ENCODE measurements at regions not wholly inside any gene's neighbourhood (a gene's known extent, or its start where the extent isn't known, plus 50 kb on each side); places are given as distances from the start of the nearest gene placed in this dataset.
"Not testable (repeated sequence)": the region's sequence is repeated elsewhere in the genome, so short reads cannot be mapped to it uniquely, and the experiment has no call there.

GRCh38 chr10:100661520-100661919, 83.9 kb upstream of the PAX2 start:
- intact Hi-C loops (cut with micrococcal nuclease): no loop called here

DNA sequence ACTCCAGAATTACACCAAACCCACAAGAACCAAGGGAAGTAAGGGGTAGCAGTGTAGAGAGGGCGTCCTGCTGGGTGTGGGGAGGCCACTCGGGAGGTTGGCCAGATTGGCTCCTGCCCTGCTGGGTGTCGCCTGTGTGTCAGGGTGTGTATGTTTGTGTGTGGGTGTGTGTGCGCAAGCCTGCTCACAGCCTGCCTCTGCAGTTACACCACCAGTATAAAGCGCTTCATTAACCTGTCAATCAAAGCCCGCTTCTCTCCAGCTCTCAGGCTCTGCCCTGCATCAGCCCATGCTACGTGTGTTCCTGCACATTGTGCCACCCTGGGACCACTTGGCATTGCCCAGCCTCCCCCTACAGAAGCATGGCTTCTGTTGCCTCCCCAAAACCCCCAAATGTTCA, 83.3 kb upstream of the PAX2 start:
- intact Hi-C loops (cut with micrococcal nuclease): no loop called here

DNA sequence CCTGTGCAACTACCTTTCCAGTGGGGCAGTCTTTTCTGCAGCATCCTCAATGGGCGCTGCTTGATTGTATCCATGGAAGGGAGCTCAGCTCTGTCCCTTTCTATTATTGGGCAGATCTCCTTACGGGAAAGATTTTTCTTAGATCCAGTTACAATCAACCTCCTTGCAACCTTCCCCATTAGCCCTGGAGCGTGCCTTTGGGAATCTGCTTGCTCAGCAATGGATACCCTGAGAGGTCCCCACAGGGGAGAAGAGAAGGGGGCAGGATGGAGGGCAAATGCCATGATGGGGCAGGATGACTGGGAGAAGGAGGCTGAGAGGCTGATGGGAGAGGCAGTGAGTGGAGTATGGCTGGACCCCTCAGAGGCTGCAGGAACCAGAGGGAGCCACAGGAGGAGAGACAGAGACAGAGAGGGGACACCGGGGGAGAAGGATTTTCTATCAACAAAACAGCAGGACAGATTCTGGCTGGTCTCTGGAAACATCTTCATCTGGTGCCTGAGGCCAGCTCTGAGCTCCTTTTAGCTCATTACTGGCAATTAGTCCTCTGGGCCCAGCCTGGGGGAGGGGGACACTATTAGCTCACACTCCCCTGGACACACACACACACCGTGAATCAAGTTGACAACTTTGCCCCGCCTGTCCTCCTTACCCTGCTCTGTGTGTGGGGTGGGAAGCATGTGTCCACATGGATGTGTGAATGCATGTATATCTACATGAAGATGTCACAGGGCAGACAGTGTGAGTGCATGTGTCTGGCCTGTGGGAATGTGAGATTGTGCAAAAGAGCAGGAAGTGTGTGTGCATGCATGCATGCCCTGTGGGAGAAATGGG, 80.8 kb upstream of the PAX2 start:
- intact Hi-C loops (cut with micrococcal nuclease): no loop called here

DNA sequence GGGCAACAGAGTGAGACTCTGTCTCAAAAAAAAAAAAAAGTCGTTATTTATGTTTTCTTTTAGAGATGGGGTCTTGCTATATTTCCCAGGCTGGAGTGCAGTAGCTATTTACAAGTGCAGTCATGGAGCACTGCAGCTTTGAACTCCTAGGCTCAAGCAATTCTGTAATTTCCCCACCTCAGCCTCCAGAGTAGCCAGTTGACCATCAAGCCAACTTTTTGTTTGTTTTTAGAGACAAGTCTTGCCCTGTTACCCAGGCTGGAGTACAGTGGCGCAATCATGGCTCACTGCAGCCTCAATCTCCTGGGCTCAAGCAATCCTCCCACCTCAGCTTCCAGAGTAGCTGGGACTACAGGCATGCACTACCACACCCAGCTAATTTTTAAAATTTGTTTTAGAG, 78.7 kb upstream of the PAX2 start:
- intact Hi-C loops (cut with micrococcal nuclease): not testable (repeated sequence)

- intact Hi-C loops (cut with micrococcal nuclease): loop anchor here (5.0 kb wide), 2 partner anchors 107 to 208 kb away; no protein-coding TSS in a partner anchor
Observed at GRCh38 chr10:100669616-100670015, 75.8 kb upstream of the PAX2 start.

DNA sequence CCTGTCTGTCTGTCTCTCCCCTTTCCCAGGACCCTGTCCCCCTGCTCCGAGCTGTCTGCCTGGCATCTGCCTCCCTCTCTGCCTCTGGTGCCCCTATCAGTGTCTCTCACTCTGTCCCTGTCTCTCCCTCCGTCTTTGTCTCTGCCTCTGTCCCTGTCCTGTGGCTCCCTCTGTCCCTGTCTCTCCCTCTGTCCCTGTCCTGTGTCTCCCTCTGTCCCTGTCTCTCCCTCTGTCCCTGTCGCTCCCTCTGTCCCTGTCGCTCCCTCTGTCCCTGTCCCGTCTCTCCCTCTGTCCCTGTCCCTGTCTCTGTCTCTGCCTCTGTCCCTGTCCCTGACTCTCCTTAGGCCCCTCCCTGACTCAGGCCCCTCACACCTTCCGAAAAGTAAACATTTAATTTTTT, 75.0 kb upstream of the PAX2 start:
- intact Hi-C loops (cut with micrococcal nuclease): loop anchor here (5.0 kb wide), 2 partner anchors 108 to 207 kb away; no protein-coding TSS in a partner anchor

DNA sequence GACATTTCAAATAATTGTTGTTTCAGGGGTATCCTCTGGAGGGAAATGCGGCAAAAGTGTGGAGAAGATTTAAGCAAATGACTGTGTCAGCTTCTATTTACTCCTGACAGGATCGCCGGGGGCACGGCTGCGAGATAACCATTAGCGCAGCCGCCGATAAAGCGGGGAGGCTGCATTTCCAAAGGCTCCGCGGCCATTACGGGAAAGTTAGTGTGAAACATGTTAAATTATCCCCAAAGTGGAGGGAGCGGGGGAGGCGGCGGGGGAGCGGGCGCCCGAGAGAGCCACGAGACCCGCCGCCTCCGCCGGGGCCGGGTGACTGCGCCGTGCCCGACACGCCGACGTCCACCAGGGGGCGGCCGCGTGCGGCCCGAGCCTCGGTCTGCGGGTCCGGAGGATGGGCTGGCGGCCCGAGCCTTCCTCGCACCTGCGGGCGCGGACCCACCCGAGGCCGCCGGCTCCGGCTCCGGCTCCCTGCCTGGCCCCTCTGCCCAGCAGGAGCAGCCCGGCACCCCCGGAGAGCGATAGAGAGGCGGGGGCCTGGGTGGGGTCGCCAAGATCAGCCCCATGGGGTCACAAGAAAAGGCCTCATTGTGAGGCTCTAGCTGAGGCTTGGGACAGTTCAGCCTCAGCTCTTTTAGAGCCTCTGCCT, 74.4 kb upstream of the PAX2 start:
- intact Hi-C loops (cut with micrococcal nuclease): loop anchor here (1.0 to 5.0 kb wide), 3 partner anchors 72 to 206 kb away; no protein-coding TSS in a partner anchor

DNA sequence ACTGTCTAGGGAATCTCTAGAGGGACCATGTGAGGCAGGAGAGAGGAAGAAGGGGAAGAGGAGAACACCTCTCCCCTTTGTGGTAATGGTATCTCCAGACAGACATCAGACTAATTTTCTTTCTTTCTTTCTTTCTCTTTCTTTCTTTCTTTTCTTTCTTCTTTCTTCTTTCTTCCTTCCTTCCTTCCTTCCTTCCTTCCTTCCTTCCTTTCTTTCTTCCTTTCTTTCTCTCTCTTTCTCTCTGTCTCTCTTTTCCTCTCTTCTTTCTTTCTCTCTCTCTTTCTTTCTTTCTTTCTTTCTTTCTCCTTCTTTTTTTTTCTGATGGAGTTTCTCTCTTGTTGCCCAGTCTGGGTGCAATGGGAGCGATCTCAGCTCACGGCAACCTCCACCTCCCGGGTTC, 73.2 kb upstream of the PAX2 start:
- intact Hi-C loops (cut with micrococcal nuclease): loop anchor here (5.0 kb wide), 2 partner anchors 110 to 205 kb away; no protein-coding TSS in a partner anchor

DNA sequence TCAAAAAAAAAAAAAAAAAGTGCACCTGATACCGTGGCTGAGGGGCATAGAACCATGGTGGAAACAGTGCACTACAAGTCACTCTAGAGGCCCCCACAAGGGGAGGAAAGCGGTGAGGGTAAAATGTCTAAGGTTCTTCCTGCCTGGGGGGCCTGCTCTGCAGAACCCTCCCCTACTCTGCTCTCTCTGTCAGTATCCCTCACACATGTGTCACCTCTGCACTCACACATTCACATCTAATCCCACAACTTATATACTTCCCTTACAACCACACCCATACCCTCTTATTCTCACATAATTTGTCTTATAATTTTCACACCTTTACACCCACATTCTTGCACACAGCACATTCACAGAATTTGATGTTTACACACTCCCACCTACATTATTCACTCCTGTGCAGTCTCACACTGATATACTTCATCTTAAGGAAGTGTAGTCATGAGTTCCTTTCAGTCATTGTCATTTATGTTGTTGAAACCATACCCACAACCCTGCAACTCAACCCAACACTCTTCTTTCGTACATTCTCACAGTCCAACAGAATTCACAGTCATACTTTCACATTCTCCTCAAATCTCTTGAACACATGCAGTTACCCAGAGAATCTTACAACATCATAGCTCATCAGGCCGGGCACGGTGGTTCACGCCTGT, 68.0 kb upstream of the PAX2 start:
- intact Hi-C loops (cut with micrococcal nuclease): no loop called here

DNA sequence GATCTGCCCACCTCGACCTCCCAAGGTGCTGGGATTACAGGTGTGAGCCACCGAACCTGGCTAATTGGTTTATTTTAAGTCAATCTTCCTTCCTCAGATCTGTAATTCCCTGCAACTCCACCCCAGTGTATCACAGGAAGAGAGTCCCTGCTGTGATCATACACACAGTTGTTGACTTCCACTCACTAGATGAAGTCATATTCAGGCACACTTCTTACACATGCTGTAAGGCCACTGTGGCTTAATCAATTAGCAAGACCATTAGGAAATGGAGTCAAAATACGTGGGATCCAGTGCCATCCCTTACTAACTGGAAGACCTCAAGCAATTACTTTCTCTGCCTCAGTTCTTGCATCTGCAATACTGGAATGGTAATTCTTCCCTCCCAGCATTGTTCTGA, 66.1 kb upstream of the PAX2 start:
- intact Hi-C loops (cut with micrococcal nuclease): no loop called here

GRCh38 chr10:100683004-100683403, 62.4 kb upstream of the PAX2 start:
- intact Hi-C loops (cut with micrococcal nuclease): no loop called here

DNA sequence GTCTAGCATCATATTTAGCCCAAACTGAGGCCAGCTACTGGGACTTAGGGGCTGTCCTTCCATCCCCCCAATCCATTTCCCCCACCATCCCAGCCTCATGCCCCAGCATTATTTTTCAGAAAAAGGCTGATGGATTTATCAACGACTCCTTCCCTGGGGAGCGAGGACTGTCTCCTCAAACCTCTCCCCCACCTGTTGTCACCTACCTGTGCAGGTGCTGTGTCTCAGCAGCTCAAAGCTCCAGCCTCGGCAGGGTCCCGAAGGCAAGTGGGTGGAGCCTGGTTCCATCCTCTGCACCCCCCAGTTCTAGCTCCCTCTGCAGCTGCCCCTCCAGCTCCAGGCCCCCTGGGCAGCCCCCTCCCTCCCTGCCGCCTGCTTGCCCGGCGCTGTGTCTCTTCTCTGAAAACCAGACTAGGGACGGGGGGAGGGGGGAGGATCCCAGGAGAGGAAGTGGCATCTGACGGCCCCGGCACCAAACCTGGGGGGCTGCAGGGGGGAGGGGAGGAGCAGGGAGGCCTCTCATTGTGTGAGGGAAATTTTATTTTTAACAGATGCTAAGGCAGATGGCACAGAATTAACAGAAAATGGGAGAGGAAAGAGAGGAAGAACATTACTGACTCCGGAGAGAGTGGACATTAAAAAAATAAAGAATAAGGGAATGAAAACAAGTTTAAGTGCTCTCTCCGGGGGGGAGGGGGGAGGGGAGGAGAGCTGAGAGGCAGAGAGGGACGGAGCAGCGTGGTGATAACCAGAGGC, 61.7 kb upstream of the PAX2 start:
- intact Hi-C loops (cut with micrococcal nuclease): no loop called here

- intact Hi-C loops (cut with micrococcal nuclease): no loop called here
Observed at GRCh38 chr10:100684688-100685235, 60.6 kb upstream of the PAX2 start.

GRCh38 chr10:100685331-100685730, 60.1 kb upstream of the PAX2 start:
- intact Hi-C loops (cut with micrococcal nuclease): no loop called here

- intact Hi-C loops (cut with micrococcal nuclease): no loop called here
Observed at GRCh38 chr10:100687143-100688003, 58.0 kb upstream of the PAX2 start.

- intact Hi-C loops (cut with micrococcal nuclease): no loop called here
Observed at GRCh38 chr10:100688201-100688600, 57.2 kb upstream of the PAX2 start.

DNA sequence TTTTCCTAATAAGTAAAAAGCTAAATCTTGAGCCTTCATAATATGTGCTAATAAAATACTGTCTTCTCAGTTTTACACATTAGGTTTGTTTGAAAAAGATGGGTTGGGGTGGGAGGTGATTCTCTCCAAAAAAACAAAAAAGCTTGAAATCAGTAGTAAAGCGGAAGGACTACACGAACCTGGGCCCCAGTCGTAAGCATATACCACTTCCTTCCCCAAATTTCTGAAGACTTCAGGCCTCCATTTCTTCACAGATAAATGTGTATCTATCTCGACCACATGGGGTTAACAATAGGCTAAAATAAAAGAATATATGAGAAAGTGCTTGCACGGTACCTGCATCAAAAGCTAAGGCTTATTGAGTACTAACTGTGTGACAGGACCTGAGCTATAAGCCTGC, 51.6 kb upstream of the PAX2 start:
- intact Hi-C loops (cut with micrococcal nuclease): no loop called here
